Mesothelial cell of epicardium (in vitro differentiated cells): ENCODE measurements at regions not wholly inside any gene's neighbourhood (a gene's known extent, or its start where the extent isn't known, plus 50 kb on each side); places are given as distances from the start of the nearest gene placed in this dataset.

Experiments used
- DNase-seq, 2 experiments: peaks; one replicate each; pipeline ENCODE4 v3.0.0; 2021; ENCODE audit warnings: low spot score in 2 of 2; ENCODE audit not compliant: unreplicated experiment in 2 of 2
- H3K27ac Mint-ChIP-seq: 2 replicates; pipeline ENCODE4 v1.8.0; 2021; ENCODE audit warnings: mixed read lengths
- H3K27me3 Mint-ChIP-seq: 2 replicates; pipeline ENCODE4 v1.8.0; 2021; ENCODE audit warnings: low read depth, mixed read lengths
- H3K36me3 Mint-ChIP-seq: 2 replicates; pipeline ENCODE4 v1.8.0; 2021; ENCODE audit warnings: mixed read lengths
- H3K4me1 Mint-ChIP-seq: 2 replicates; pipeline ENCODE4 v1.8.0; 2021; ENCODE audit warnings: mixed read lengths
- H3K4me3 Mint-ChIP-seq: 2 replicates; pipeline ENCODE4 v1.8.0; 2021; ENCODE audit warnings: mild to moderate bottlenecking, moderate library complexity, mixed read lengths
- H3K9me3 Mint-ChIP-seq: 2 replicates; pipeline ENCODE4 v1.8.0; 2021; ENCODE audit warnings: mixed read lengths
- CTCF ChIP-seq: fragments of 200-600 bp; sonication (generic); IDR thresholded peaks from one replicate; pipeline ENCODE4 v1.5.0; 2021; ENCODE audit warnings: antibody characterized with exemption; ENCODE audit not compliant: unreplicated experiment

- TF ChIP-seq CTCF: no peak
- Mint-ChIP-seq H3K27ac (no peak overlapping the region), H3K36me3 (no peaks in the 10 kb centered on the region), H3K4me1 (peaks cover 9% of the 10 kb centered on the region), H3K9me3 (no peaks in the 10 kb centered on the region), H3K27me3 (peaks cover 6% of the 10 kb centered on the region), H3K4me3 (no peak overlapping the region)
- no peak for DNase-seq
Observed at GRCh38 chr17:77827039-77827438, 131.5 kb upstream of the TNRC6C start.

GRCh38 chr17:77827511-77827910 lies 131.0 kb upstream of the TNRC6C start:
- no peak for TF ChIP-seq CTCF
- Mint-ChIP-seq H3K36me3 (no peaks in the 10 kb centered on the region), H3K4me3 (no peak overlapping the region), H3K27ac (no peak overlapping the region), H3K27me3 (peaks cover 6% of the 10 kb centered on the region), H3K9me3 (no peaks in the 10 kb centered on the region), H3K4me1 (peaks cover 9% of the 10 kb centered on the region)
- no peak for DNase-seq

- DNase-seq: no peak
- Mint-ChIP-seq H3K27me3 (peaks cover 10% of the 10 kb centered on the region), H3K9me3 (no peaks in the 10 kb centered on the region), H3K4me3 (no peak overlapping the region), H3K27ac (no peak overlapping the region), H3K36me3 (no peaks in the 10 kb centered on the region), H3K4me1 (peaks cover 9% of the 10 kb centered on the region)
- TF ChIP-seq CTCF: no peak
Observed at GRCh38 chr17:77828749-77829539, 129.6 kb upstream of the TNRC6C start.

GRCh38 chr17:77829843-77830799 lies 128.4 kb upstream of the TNRC6C start:
- no peak for TF ChIP-seq CTCF
- Mint-ChIP-seq H3K27ac (peak overlapping the region; percentile 43), H3K4me3 (no peak overlapping the region), H3K27me3 (peaks cover 17% of the 10 kb centered on the region), H3K4me1 (peaks cover 19% of the 10 kb centered on the region), H3K36me3 (no peaks in the 10 kb centered on the region), H3K9me3 (no peaks in the 10 kb centered on the region)
- DNase-seq: no peak

- peaks cover 17% of the 10 kb centered on the region for H3K27me3 Mint-ChIP-seq
- no peaks in the 10 kb centered on the region for H3K36me3 Mint-ChIP-seq
- DNase-seq: no peak
- H3K27ac Mint-ChIP-seq: no peak overlapping the region
- no peaks in the 10 kb centered on the region for H3K9me3 Mint-ChIP-seq
- H3K4me3 Mint-ChIP-seq: no peak overlapping the region
- peaks cover 21% of the 10 kb centered on the region for H3K4me1 Mint-ChIP-seq
- no peak for TF ChIP-seq CTCF
Observed at GRCh38 chr17:77830816-77831473, 127.6 kb upstream of the TNRC6C start.
